Prostate gland (tissue), 2 donors: ENCODE measurements at regions not wholly inside any gene's neighbourhood (a gene's known extent, or its start where the extent isn't known, plus 50 kb on each side); places are given as distances from the start of the nearest gene placed in this dataset.

ENCODE experiments used
- POLR2A ChIP-seq: fragments of 450-650 bp; IDR thresholded peaks from one replicate; pipeline ENCODE4 v1.6.1; 2016; ENCODE audit warnings: antibody characterized with exemption, mild to moderate bottlenecking
- POLR2AphosphoS5 ChIP-seq: sonication (generic); formaldehyde crosslinking; IDR thresholded peaks from one replicate; pipeline ENCODE4 v1.6.1; 2017; ENCODE audit warnings: antibody characterized with exemption
- TF ChIP-seq, protein P1 (sequence below), 4 experiments: fragments of 200-600 bp in 2 of 4; fragments of 450-650 bp in 2 of 4; sonication (generic) in 2 of 4; IDR thresholded peaks; 1 replicate in 3 of 4; 2 replicates in 1 of 4; pipeline ENCODE4 v1.5.1; 2016 to 2019; ENCODE audit warnings: antibody characterized with exemption in 4 of 4, mild to moderate bottlenecking in 2 of 4, moderate library complexity in 2 of 4

DNA sequence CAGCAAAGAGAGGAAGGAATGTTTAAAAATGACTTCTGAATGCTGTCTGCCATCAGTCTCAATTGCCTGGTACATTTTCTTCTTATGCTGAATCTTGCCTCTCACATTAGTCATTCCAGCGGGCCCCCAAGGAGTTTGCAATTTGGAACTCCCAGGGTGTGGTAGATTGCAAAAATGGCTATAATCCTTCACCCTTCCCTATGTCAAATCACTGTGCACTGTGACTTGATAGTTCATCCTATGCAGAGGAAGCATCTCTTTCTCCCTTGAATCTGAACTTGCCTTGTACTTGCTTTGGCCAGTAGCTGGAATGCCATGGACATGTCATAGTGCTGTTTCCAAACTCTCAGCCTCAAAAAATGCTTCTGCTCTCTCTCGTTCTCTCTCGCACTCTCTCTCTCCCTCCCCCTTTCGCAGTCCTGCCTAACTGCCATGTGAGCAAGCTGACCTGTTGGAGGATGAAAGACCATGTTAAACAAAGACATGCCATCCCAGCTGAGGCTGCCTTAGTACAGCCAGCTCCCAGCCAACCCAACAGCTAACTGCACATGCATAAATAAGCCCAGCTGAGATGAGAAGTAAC is 284.0 kb upstream of the TLE4 start:
- TF ChIP-seq, protein P1, sequence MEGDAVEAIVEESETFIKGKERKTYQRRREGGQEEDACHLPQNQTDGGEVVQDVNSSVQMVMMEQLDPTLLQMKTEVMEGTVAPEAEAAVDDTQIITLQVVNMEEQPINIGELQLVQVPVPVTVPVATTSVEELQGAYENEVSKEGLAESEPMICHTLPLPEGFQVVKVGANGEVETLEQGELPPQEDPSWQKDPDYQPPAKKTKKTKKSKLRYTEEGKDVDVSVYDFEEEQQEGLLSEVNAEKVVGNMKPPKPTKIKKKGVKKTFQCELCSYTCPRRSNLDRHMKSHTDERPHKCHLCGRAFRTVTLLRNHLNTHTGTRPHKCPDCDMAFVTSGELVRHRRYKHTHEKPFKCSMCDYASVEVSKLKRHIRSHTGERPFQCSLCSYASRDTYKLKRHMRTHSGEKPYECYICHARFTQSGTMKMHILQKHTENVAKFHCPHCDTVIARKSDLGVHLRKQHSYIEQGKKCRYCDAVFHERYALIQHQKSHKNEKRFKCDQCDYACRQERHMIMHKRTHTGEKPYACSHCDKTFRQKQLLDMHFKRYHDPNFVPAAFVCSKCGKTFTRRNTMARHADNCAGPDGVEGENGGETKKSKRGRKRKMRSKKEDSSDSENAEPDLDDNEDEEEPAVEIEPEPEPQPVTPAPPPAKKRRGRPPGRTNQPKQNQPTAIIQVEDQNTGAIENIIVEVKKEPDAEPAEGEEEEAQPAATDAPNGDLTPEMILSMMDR (IDR thresholded peaks at IDR 0.05) = no peak
- TF ChIP-seq POLR2A (no peak), POLR2AphosphoS5 (no peak)
